ENCODE measurements at regions not wholly inside any gene's neighbourhood (a gene's known extent, or its start where the extent isn't known, plus 50 kb on each side); places are given as distances from the start of the nearest gene placed in this dataset.
"Not testable (repeated sequence)": the region's sequence is repeated elsewhere in the genome, so short reads cannot be mapped to it uniquely, and the experiment has no call there.

DNA sequence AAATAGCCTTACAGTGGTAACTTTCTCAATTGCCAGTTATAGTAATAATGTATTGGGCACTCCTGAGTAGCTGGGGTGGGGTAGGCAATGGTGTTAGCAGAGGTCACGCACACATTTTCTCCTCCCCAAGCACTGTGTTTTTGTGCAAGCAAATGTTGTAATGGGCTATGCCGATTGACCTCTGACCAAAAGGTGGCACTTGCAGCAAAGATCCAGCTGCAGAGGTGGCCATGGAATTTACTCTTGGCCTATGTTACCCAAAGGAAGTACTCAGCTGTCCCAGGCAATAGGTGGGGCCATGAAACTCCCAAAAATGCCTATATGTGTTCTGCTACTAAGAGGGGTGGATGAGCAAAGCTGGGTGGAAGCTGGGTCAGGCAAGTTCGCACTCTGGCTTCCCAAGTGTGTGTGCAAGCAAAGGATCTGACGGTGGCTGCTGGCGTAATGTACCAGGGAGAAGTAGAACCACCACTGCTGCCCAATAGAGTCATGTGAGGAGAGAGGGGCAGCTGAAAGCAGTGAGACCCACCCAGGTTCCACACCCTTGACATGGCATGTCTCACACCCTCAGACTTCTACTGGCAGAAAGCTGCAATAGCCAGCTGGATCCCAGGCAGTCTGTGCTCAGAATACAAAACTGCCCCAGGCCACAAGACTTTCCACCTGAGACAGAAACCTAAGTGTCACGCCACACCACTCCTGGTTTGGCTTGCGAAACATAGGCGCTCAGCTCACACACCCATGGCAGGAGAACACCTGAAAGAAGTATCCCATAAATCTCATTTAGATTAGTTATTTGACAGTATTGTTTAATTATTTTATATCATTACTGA, 353.3 kb upstream of the EMCN start:
- Histone ChIP-seq H3K27ac (ENCODE audit: low read depth in 2 of 2, low read length in 1 of 2) (peak overlapping the region; percentile 20 to 56), H3K27me3 (ENCODE audit: control insufficient read depth in 1 of 2, insufficient read depth in 2 of 2, low read length in 2 of 2) (no peaks in the 10 kb centered on the region), H3K9me3 (ENCODE audit: control insufficient read depth in 2 of 2, insufficient read depth in 1 of 2, low read depth in 1 of 2, low read length in 1 of 2) (no peaks in the 10 kb centered on the region), H3K4me1 (ENCODE audit: control insufficient read depth in 2 of 2, insufficient read depth in 2 of 2, low read length in 1 of 2) (peaks cover 0 to 10% of the 10 kb centered on the region in 2 donors), H3K4me3 (ENCODE audit: low read depth in 1 of 2, low read length in 2 of 2) (no peak overlapping the region), H3K36me3 (ENCODE audit: control insufficient read depth in 2 of 2, insufficient read depth in 2 of 2, low read length in 1 of 2) (no peaks in the 10 kb centered on the region)
- WGBS, 2 donors: 76 to 81% methylated on average over 8 of the region's 8 CpGs

DNA sequence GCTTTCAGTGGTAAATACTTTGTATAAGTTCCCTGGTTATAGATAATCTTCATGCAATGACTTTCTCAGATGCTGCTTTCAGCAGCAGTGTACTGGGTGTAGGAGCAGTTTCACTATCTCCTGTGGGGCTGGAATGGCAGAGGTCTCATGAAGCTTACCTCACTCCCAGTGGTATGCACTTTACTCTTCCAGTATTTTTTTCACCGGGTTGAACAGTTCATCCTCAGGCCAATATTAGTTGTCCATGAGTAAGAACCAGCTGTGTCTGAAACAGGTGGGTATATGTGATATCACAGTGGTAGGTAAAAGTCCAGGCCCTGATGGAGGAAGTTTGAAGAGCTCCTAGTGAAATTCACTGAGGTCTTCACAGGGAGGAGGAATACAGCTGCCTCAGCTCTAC, 351.5 kb upstream of the EMCN start:
- peaks cover 0 to 10% of the 10 kb centered on the region in 2 donors for H3K4me1 ChIP-seq (ENCODE audit: control insufficient read depth in 2 of 2, insufficient read depth in 2 of 2, low read length in 1 of 2)
- no peak overlapping the region for H3K4me3 ChIP-seq (ENCODE audit: low read depth in 1 of 2, low read length in 2 of 2)
- no peaks in the 10 kb centered on the region for H3K36me3 ChIP-seq (ENCODE audit: control insufficient read depth in 2 of 2, insufficient read depth in 2 of 2, low read length in 1 of 2)
- no peak overlapping the region for H3K27ac ChIP-seq (ENCODE audit: low read depth in 2 of 2, low read length in 1 of 2)
- no peaks in the 10 kb centered on the region for H3K9me3 ChIP-seq (ENCODE audit: control insufficient read depth in 2 of 2, insufficient read depth in 1 of 2, low read depth in 1 of 2, low read length in 1 of 2)
- H3K27me3 ChIP-seq (ENCODE audit: control insufficient read depth in 1 of 2, insufficient read depth in 2 of 2, low read length in 2 of 2): no peaks in the 10 kb centered on the region
- 75 to 93% methylated on average over 1 of the region's 1 CpG for WGBS, 2 donors

DNA sequence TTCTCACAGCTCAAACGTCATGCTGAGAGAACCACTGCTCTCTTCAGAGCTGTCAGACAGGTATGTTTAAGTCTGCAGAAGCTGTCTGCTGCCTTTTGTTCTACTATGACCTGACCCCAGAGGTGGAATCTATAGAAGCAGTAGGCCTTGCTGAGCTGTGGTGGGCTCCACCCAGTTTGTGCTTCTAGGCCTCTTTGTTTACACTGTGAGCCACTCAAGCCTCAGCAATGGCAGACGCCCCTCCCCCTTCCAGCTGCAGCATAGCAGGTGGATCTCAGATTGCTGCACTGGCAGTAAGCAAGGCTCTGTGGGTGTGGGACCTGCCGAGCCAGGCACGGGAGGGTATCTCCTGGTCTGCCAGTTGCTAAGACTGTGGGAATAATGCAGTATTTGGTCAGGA, 350.5 kb upstream of the EMCN start:
- not testable (repeated sequence) for H3K27ac ChIP-seq (ENCODE audit: low read depth in 2 of 2, low read length in 1 of 2); H3K4me3 ChIP-seq (ENCODE audit: low read depth in 1 of 2, low read length in 2 of 2); H3K36me3 ChIP-seq (ENCODE audit: control insufficient read depth in 2 of 2, insufficient read depth in 2 of 2, low read length in 1 of 2); H3K27me3 ChIP-seq (ENCODE audit: control insufficient read depth in 1 of 2, insufficient read depth in 2 of 2, low read length in 2 of 2); H3K4me1 ChIP-seq (ENCODE audit: control insufficient read depth in 2 of 2, insufficient read depth in 2 of 2, low read length in 1 of 2); H3K9me3 ChIP-seq (ENCODE audit: control insufficient read depth in 2 of 2, insufficient read depth in 1 of 2, low read depth in 1 of 2, low read length in 1 of 2)
- WGBS, 2 donors: 32 to 47% methylated on average over 4 of the region's 4 CpGs

DNA sequence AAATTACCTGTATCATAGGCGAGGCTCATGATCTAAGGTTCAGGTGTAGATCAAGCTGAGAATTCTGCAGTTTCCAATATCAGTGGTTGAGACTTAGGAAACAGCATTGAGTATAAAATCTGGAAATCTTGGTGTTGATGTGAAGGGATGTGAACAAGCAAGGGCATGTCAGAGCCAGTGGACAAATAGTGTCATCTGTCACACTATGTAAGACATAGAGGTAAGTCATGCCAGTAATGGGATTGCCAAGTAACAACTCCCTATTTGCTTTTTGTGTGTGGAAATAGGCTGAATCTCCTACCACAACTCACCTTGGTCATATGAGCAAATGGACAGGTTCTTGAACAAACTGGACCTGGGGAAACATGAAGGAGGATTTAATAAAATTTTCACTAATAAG, 334.5 kb upstream of the EMCN start:
- no peaks in the 10 kb centered on the region for H3K4me1 ChIP-seq (ENCODE audit: control insufficient read depth in 2 of 2, insufficient read depth in 2 of 2, low read length in 1 of 2)
- H3K9me3 ChIP-seq (ENCODE audit: control insufficient read depth in 2 of 2, insufficient read depth in 1 of 2, low read depth in 1 of 2, low read length in 1 of 2): no peaks in the 10 kb centered on the region
- H3K36me3 ChIP-seq (ENCODE audit: control insufficient read depth in 2 of 2, insufficient read depth in 2 of 2, low read length in 1 of 2): no peaks in the 10 kb centered on the region
- no peaks in the 10 kb centered on the region for H3K27me3 ChIP-seq (ENCODE audit: control insufficient read depth in 1 of 2, insufficient read depth in 2 of 2, low read length in 2 of 2)
- WGBS, 2 donors: 79 to 93% methylated on average over 1 of the region's 1 CpG
- no peak overlapping the region for H3K4me3 ChIP-seq (ENCODE audit: low read depth in 1 of 2, low read length in 2 of 2)
- no peak overlapping the region for H3K27ac ChIP-seq (ENCODE audit: low read depth in 2 of 2, low read length in 1 of 2)

DNA sequence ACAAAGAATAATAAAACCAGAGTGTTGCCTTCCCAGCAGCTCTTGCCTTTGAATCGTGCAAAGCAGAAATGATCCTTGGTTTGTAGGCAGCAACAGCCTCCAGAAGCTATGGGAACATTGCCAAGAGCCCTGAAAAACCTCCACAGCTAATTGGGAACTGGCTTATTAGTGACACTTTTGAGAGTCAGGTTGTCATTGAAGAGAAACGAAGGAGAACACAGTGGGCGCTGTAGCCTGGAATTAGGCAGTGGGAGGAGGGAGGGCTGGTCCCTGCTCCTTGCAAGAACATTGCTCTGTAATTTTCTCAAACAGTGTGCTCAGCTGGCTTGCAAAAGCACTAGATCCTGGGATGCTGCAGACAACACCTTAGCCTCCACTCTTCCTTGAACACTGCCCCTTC, 331.5 kb upstream of the EMCN start:
- Histone ChIP-seq H3K4me3 (ENCODE audit: low read depth in 1 of 2, low read length in 2 of 2) (no peak overlapping the region), H3K4me1 (ENCODE audit: control insufficient read depth in 2 of 2, insufficient read depth in 2 of 2, low read length in 1 of 2) (no peaks in the 10 kb centered on the region), H3K27me3 (ENCODE audit: control insufficient read depth in 1 of 2, insufficient read depth in 2 of 2, low read length in 2 of 2) (no peaks in the 10 kb centered on the region), H3K27ac (ENCODE audit: low read depth in 2 of 2, low read length in 1 of 2) (no peak overlapping the region), H3K9me3 (ENCODE audit: control insufficient read depth in 2 of 2, insufficient read depth in 1 of 2, low read depth in 1 of 2, low read length in 1 of 2) (no peaks in the 10 kb centered on the region), H3K36me3 (ENCODE audit: control insufficient read depth in 2 of 2, insufficient read depth in 2 of 2, low read length in 1 of 2) (no peaks in the 10 kb centered on the region)
- 55 to 63% methylated on average over 3 of the region's 3 CpGs for WGBS, 2 donors

DNA sequence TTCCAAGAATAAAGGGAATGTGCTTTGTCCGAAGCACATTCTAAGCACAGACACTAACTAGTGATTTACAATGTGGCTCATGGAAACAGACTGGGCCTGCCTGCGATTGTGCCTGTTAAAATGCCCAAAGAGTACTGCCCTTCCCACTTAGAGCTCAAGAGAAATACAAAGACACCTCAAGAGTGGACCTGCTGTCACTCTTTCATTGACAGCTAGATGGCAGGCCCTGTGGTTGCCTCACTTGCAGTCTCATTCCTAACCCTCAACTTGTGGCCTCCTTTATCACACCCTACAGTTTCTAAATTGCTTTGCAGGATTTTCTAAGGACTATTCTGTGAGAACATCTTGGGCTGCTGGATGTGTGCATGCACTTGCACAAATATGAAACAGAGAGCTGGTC, 331.0 kb upstream of the EMCN start:
- Histone ChIP-seq H3K27ac (ENCODE audit: low read depth in 2 of 2, low read length in 1 of 2) (no peak overlapping the region), H3K9me3 (ENCODE audit: control insufficient read depth in 2 of 2, insufficient read depth in 1 of 2, low read depth in 1 of 2, low read length in 1 of 2) (no peaks in the 10 kb centered on the region), H3K27me3 (ENCODE audit: control insufficient read depth in 1 of 2, insufficient read depth in 2 of 2, low read length in 2 of 2) (no peaks in the 10 kb centered on the region), H3K36me3 (ENCODE audit: control insufficient read depth in 2 of 2, insufficient read depth in 2 of 2, low read length in 1 of 2) (no peaks in the 10 kb centered on the region), H3K4me1 (ENCODE audit: control insufficient read depth in 2 of 2, insufficient read depth in 2 of 2, low read length in 1 of 2) (no peaks in the 10 kb centered on the region), H3K4me3 (ENCODE audit: low read depth in 1 of 2, low read length in 2 of 2) (no peak overlapping the region)
- 93 to 94% methylated on average over 2 of the region's 2 CpGs for WGBS, 2 donors

DNA sequence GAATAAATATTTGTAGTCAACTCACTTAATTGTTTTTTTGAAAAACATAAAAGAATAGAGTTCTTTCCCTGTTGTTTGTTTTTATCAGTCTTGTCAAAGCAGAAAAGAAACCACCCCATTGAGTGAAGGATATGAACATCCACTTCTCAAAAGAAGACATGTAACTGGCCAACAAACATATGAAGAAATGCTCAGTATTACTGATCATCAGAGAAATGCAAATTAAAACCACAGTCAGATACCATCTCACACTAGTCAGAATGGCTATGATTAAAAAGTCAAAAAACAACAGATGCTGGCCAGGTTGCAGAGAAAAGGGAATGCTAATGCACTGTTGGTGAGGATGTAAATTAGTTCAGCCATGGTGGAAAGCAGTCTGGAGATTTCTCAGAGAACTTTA, 326.1 kb upstream of the EMCN start:
- H3K27ac ChIP-seq (ENCODE audit: low read depth in 2 of 2, low read length in 1 of 2): no peak overlapping the region
- no peaks in the 10 kb centered on the region for H3K9me3 ChIP-seq (ENCODE audit: control insufficient read depth in 2 of 2, insufficient read depth in 1 of 2, low read depth in 1 of 2, low read length in 1 of 2)
- H3K36me3 ChIP-seq (ENCODE audit: control insufficient read depth in 2 of 2, insufficient read depth in 2 of 2, low read length in 1 of 2): no peaks in the 10 kb centered on the region
- H3K4me3 ChIP-seq (ENCODE audit: low read depth in 1 of 2, low read length in 2 of 2): no peak overlapping the region
- H3K27me3 ChIP-seq (ENCODE audit: control insufficient read depth in 1 of 2, insufficient read depth in 2 of 2, low read length in 2 of 2): no peaks in the 10 kb centered on the region
- no peaks in the 10 kb centered on the region for H3K4me1 ChIP-seq (ENCODE audit: control insufficient read depth in 2 of 2, insufficient read depth in 2 of 2, low read length in 1 of 2)

DNA sequence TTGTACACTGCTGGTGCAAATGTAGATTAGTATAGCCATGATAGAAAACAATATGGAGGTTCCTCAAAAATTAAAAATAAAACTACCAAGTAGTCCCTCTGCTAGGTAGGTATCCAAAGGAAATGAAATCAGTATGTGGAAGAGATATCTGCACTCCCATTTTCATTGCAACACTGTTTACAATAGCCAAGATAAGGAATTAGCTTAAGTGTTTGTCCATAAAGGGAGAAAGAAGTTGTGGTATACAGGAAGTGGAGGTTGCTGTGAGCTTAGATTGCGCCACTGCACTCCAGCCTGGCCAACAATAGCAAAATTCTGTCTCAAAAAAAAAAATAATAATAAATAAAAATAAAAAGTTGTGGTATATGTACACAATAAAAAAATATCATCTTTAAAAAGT, 325.0 kb upstream of the EMCN start:
- H3K27ac ChIP-seq (ENCODE audit: low read depth in 2 of 2, low read length in 1 of 2): no peak overlapping the region
- H3K36me3 ChIP-seq (ENCODE audit: control insufficient read depth in 2 of 2, insufficient read depth in 2 of 2, low read length in 1 of 2): no peaks in the 10 kb centered on the region
- no peak overlapping the region for H3K4me3 ChIP-seq (ENCODE audit: low read depth in 1 of 2, low read length in 2 of 2)
- H3K4me1 ChIP-seq (ENCODE audit: control insufficient read depth in 2 of 2, insufficient read depth in 2 of 2, low read length in 1 of 2): no peaks in the 10 kb centered on the region
- H3K27me3 ChIP-seq (ENCODE audit: control insufficient read depth in 1 of 2, insufficient read depth in 2 of 2, low read length in 2 of 2): no peaks in the 10 kb centered on the region
- WGBS, 2 donors: 91 to 98% methylated on average over 1 of the region's 1 CpG
- H3K9me3 ChIP-seq (ENCODE audit: control insufficient read depth in 2 of 2, insufficient read depth in 1 of 2, low read depth in 1 of 2, low read length in 1 of 2): no peaks in the 10 kb centered on the region

DNA sequence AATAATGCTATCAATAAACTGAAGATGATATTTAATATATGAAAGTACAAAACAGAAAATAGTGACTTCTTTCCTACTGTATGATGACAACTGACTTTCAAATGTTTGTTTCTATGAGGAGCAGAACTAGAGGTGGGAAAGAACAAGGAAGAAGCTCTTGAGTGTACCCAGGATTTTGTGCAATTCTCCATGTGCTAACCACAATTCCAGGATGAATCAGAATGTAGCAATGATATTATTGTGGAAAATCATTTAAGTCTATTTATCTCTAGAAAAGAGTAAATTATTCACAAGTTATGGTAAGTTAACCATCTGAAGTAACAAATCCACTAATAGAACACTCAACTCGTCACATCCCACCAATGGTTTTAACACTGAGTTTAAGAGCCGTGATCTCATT, 324.1 kb upstream of the EMCN start:
- H3K27me3 ChIP-seq (ENCODE audit: control insufficient read depth in 1 of 2, insufficient read depth in 2 of 2, low read length in 2 of 2): no peaks in the 10 kb centered on the region
- 92 to 97% methylated on average over 2 of the region's 2 CpGs for WGBS, 2 donors
- H3K4me1 ChIP-seq (ENCODE audit: control insufficient read depth in 2 of 2, insufficient read depth in 2 of 2, low read length in 1 of 2): no peaks in the 10 kb centered on the region
- no peaks in the 10 kb centered on the region for H3K9me3 ChIP-seq (ENCODE audit: control insufficient read depth in 2 of 2, insufficient read depth in 1 of 2, low read depth in 1 of 2, low read length in 1 of 2)
- no peak overlapping the region for H3K27ac ChIP-seq (ENCODE audit: low read depth in 2 of 2, low read length in 1 of 2)
- H3K4me3 ChIP-seq (ENCODE audit: low read depth in 1 of 2, low read length in 2 of 2): no peak overlapping the region
- H3K36me3 ChIP-seq (ENCODE audit: control insufficient read depth in 2 of 2, insufficient read depth in 2 of 2, low read length in 1 of 2): no peaks in the 10 kb centered on the region

DNA sequence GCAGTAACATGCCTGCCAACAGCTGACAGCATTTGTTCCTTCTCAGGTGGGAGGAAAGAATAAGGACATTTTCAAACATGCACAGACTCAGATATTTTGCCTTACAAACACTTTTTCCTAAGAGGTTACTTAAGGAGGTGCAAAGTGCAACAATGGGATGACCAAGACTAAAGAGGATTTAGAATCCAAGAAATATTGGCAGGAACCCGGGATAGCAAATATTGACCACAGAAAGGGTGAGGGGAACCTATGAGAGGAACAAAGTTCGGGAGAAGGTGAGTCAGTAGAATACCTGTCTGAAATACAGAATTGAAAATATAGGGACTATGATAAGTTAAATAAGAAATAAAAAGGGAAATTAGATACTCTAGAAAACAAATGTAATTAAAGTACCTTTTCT, 321.9 kb upstream of the EMCN start:
- 87 to 91% methylated on average over 2 of the region's 2 CpGs for WGBS, 2 donors
- H3K9me3 ChIP-seq (ENCODE audit: control insufficient read depth in 2 of 2, insufficient read depth in 1 of 2, low read depth in 1 of 2, low read length in 1 of 2): no peaks in the 10 kb centered on the region
- no peak overlapping the region for H3K27ac ChIP-seq (ENCODE audit: low read depth in 2 of 2, low read length in 1 of 2)
- no peaks in the 10 kb centered on the region for H3K36me3 ChIP-seq (ENCODE audit: control insufficient read depth in 2 of 2, insufficient read depth in 2 of 2, low read length in 1 of 2)
- H3K4me3 ChIP-seq (ENCODE audit: low read depth in 1 of 2, low read length in 2 of 2): no peak overlapping the region
- no peaks in the 10 kb centered on the region for H3K27me3 ChIP-seq (ENCODE audit: control insufficient read depth in 1 of 2, insufficient read depth in 2 of 2, low read length in 2 of 2)
- H3K4me1 ChIP-seq (ENCODE audit: control insufficient read depth in 2 of 2, insufficient read depth in 2 of 2, low read length in 1 of 2): no peaks in the 10 kb centered on the region

All from esophagus (tissue), 2 donors.